HG02678 (cell line): ENCODE measurements at regions not wholly inside any gene's neighbourhood (a gene's known extent, or its start where the extent isn't known, plus 50 kb on each side); places are given as distances from the start of the nearest gene placed in this dataset.
"Not testable (repeated sequence)": the region's sequence is repeated elsewhere in the genome, so short reads cannot be mapped to it uniquely, and the experiment has no call there.

Experiments used
- ATAC-seq: cut with Tn5 transposase; IDR thresholded peaks from one replicate; pipeline ENCODE4 v1.9.1; 2021; ENCODE audit warnings: mild to moderate bottlenecking, moderate library complexity; ENCODE audit not compliant: unreplicated experiment

DNA sequence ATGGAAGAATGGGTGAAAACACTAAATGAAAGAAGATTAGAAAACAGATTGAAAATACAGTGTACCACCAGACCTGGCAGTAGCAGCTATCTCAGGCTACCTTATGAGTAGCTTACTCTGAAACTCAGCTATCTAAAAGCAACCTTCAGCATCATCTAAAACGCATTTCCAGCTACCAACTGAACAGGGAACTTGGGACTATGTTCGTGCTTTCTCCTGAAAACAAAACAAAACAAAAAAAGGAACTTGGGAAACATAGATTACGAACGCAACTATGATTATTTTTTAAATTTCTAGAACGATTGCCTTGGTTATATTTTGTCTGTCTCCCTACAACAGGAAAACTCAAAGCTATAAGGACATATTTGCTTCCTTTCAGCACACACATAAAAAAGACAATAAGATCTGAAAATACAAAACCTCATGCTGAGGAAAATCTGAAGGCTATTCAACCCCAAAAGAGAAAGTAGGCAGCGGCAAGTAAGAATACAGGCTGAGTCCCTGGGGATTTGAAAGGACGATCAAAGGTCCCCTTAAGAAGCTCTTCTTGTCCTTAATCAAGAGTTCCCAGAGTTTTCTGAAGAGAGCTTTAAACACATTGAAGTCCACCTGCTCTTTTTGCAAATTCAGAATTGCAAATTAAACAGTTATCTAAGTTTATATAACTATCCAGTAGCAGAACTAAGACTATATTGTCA is 53.4 kb downstream of the OR2K2 start:
- no peak for ATAC-seq

DNA sequence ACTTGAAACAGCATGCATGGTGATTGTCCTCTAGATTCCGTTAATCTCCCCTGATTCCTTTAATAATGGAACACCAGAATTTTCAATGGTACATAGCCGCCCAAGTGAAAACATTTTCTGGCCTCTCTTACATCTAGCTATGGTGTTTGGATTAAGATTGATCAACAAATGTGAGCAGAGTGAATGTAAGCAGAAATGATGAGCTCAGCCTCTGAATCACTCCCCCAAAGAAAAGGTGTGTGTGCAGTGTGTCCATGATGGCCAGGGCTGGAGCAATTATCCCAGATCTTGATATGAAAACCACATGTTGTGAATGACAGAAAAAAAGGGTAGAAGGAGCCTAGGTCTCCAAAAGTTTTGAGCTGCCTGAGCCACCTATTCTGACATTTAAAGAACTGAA is 55.3 kb downstream of the OR2K2 start:
- ATAC-seq = no peak

DNA sequence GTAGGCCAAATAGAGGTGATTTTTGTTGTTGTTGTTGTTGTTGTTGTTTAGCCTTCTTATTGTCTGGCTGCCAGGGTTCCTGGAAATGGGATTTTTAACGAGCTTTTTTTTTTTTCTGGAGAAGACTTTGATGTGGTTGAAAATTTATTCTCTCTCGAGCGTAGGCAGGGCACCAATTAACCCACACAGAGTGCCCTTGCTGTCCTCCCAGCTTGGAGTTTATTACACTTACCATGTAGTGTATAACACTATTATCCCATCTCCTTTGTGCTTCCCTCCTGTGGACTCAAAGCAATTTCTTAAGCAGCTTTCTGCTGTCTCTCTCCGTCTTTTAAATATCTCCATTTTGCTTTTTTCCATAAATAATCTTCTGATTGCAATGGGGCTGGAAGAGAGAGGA is 57.4 kb downstream of the OR2K2 start:
- ATAC-seq = no peak

DNA sequence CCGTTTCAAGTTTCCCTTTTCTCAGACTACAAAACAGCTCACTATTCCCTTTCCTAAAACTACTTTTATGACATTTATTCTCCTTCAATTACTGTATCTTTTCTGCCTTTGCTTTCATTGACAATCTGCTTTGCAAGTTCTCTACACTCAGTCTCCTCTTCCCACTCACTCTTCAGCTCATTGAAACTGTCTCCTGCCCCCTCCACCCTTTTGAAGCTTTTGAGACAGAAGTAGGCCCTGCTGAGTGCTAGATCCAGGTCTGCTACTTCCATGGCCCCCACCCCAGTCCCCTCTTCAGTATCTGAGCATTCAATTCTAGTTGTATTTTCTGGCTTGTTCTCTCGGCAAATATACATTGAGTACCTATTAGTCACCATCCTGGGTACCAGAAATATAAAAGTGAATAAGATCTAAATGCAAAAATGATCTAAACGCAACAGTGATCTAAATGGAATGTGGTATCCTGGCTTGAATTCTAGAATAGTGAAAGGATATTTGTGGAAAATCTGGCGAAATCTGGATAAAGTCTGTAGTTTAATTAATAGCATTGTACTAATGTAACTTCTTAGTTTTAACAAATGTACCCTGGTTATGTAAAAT is 58.4 kb downstream of the OR2K2 start:
- no peak for ATAC-seq

DNA sequence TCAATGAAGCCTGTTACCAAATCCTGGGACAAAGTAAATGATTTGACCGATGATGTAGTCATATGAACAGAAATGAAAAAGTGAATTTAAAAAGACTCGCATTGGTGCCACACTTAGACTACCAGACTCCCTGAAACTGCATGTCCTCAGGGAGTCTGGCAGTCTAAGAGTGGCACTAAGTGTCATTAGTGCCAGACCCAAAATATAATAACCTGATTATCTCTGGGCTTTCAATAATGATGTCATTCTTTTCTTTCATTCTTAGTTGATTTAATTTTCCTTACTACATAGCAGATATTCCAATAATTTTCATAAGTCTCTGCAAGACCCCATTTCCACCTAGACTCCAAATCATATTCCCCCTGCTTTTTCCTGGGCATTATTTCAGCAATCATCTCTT is 59.0 kb downstream of the OR2K2 start:
- no peak for ATAC-seq

DNA sequence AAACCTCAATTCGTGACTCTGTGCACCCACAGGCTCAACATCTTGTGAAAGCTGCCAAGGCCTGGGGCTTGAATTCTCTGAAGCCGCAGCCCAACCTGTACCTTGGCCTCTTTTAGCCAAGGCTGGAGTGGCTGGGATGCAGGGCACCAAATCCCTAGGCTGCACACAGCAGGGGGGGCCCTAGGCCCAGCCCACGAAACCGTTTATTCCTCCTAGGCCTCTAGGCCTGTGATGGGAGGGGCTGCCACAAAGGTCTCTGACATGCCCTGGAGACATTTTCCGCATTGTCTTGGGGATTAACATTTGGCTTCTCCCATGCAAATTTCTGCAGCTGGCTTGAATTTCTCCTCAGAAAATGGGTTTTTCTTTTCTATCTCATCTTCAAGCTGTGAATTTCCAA is 64.0 kb downstream of the OR2K2 start:
- not testable (repeated sequence) for ATAC-seq

DNA sequence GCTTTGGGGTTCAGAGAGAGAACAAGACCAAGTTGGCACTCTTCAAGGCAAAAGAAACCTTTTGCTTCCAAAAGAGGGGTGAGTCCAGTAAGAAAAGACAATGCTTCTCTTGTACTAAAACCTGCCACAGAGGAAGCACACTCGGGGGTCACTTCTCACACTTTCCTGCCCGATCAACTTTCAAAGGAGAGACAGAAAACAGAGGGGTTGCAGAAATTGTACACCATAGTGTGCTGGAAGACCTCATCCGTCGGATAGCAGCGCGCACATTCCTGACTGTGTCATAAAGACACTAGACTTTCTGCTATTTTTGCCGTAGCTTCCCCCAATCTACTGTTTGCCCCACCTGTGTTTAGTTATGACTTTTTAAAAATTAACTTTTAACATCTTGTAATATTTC is 66.9 kb downstream of the OR2K2 start:
- no peak for ATAC-seq

DNA sequence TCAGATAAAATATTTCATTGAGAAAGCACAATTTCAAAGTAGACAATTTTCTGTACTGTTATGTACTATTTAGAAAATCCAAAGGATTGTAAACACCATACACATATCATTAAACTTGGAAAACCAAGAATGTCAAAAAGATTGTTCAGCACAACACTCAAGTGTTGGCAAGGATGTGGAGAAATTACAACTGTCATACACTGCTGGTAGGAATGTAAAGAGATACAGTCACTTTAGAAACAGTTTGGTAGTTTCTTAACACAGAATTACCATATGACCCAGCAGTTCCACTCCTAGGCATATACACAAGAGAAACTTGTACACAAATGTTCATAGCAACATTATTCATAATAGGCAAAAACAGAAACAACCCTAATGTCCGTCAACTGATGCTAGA is 71.2 kb downstream of the OR2K2 start:
- no peak for ATAC-seq

DNA sequence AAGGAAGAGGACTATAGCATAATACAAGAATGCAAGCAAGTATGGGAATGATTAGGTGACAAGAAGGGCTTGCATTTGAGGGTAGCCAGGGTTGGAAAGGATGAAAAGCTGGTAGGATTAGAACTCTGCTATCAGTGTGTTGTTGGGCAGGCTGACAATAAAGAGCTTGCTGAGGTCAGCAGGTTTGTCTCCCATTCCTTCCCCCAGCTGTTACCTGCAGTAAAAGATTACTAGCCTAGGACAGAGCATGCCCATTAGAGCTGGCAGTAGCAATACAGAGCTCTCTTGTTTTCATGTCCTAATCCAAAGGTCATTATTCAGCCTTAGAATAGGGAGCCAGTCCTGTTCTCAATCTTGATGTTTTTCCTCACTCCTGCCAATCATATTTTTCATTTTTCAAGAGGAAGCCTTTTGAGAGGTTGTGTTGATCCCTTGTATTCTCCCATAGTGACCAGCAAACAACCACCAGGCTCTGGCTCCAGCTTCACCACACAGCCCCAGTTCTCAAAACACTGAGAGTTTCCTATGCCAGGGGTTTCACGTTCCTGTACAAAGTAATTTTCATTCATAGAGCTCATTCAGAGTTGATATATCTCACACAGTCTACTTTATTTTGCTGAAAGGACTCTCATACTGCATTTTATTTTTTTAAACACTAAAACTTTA is 71.7 kb downstream of the OR2K2 start:
- no peak for ATAC-seq

DNA sequence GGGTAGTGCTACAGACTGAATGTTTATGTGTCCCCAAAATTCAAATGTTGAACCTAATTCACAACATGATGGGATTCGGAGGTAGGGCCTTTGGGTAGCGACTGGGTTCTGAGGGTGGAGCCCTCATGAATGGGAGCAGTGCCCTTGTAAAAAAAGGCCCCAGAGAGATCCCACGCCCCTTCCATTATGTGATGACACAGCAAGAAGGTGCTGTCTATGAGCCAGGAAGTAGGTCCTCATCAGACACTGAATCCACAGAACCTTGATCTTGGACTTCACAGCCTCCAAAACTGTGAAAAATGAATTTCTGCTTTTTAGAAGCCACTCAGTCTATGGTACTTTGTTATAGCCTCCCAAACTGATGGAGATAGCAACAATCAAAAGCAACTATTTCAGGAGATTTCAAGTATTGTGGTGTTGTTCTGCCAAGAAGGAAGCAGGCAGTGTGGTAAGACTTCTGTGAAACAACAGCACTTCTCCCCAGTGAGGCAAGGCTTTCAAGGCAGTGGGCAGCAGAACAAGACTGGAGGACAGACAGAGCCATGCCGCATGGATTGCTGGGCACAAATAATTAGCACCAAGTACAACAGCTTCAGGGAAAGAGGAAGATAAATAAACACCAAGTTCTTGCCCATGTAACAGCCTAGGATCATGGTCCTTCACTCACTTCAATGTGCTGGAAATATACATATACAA is 76.1 kb downstream of the OR2K2 start:
- no peak for ATAC-seq

DNA sequence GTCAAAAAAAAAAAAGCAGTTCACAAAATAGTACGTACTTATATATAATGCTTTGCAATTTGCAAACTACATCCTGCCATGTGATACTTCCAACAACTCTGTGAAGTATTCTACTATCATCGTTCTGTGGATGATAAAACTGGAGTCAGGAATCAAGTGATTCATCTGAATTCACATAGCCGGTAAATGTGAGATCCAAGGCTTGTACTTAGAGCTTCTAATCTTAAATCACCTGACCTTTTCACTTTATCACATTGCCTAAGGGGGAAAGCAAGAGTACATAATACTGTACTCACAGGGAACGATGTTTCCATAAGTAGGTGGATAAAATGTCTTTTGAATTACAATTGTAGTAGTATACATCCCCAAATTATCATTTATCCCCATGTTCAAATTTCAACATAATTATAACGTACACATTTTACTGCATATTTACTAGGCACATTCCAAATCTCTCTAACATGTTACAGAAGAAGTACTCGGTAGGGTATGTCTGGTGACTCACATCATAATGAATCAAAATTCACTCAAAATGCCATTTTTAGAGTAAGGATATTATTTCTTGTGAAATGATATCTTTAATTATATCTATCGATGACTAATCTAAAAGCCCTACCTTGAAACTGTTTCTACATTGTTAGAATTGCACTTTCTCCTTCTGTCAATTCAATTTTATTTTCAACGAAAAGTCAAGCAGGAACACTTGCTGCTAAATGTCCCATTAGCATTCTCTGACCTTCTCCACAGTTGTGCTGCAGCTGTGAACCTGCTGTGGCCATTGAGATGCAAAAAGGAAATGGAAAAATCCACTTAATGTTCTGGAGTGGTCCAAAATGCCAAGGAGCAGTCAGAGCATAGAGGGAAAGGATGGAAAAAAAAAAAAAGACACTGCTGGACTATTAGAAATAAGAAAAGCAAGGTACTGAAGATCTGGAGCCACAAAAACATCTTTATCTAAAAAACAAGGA is 78.9 kb downstream of the OR2K2 start:
- no peak for ATAC-seq

DNA sequence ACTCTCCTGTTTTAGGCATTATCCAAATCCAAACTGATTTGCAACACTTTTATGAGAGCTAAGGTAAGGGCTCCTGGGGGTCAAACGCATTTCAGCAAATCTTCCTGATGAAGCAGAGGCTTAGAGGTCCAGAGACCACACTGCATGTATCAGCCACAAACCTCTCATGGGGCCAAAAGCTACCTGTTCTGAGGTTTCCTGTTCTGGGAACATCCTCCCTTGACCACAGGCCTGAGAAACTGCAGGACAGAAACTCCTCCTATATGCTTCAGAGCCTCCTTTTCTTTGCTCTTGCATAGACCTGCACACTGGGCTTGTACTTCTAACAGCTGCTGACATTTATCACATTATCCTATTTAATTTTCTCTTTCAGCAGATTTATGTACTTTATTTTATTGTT is 92.6 kb downstream of the OR2K2 start:
- no peak for ATAC-seq

DNA sequence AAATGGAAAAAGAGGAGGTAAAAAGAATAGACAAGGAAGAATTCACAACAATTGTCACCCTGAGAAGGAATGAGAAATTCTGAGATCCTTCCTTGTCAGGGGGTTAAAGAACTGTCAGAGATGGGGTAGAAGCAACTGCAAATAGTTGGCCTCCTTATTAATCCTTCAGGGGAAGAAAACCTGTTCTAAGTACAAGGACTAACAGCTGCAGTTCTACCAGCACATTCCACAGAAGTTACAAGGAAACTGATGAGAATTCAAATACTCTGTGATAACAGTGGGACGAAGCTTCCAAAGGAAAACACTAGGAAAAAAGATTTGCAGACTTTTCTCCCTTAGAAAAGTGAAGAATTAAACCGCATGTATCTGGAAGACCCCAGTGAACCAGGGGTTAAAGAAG is 93.7 kb downstream of the OR2K2 start:
- ATAC-seq = no peak

DNA sequence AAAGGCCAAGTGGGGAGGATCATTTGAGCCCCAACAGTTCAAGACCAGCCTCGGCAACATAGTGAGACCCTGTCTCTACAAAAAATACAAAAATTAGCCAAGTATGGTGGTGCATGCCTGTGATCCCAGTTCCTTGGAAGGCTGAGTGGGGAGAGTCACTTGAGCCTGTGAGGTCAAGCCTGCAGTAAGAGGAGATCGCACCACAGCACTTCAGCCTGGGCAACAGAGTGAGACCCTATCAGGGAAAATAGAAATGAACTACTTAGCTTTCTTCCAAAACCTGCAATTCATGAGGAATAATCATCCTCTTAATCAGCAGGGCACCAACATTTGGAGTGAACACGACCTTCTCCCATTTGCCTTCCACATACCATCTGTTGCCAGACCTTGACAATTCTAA is 96.1 kb downstream of the OR2K2 start:
- ATAC-seq = no peak

DNA sequence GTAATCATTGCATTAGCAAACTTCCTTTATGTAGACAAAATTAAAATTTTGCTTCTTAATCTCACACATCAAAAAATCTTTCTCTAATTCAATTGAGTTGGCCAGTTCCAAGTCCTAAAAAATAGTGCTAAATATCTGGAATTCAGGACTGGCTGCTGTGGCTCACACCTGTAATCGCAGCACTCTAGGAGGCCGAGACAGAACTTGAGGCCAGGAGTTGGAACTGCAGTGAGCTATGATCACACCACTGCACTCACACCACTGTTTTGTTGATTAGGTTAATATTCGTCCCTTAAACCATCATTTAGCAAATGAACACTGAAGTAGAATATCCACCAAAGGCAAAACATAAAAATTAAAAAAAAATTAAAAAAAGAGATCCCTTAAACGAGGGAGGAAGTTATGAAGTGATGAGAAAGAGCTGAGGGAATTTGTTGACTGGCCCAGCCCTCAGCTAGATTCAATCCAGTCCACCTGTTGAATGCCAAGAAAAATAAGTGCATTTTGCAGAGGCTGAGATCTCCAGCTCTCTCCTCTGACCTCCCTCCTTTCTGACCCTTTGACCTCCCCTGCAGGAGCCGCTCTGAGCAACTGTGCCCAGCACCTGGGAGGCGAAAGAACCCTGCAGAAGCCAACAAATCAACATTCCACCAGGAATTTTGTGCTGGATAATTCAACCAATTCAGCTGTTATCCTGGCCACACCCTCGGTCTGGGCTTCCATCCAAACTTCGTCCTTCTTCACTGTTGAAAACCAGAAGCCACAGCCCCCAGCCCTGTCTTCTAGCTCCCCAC is 96.8 kb downstream of the OR2K2 start:
- no peak for ATAC-seq

DNA sequence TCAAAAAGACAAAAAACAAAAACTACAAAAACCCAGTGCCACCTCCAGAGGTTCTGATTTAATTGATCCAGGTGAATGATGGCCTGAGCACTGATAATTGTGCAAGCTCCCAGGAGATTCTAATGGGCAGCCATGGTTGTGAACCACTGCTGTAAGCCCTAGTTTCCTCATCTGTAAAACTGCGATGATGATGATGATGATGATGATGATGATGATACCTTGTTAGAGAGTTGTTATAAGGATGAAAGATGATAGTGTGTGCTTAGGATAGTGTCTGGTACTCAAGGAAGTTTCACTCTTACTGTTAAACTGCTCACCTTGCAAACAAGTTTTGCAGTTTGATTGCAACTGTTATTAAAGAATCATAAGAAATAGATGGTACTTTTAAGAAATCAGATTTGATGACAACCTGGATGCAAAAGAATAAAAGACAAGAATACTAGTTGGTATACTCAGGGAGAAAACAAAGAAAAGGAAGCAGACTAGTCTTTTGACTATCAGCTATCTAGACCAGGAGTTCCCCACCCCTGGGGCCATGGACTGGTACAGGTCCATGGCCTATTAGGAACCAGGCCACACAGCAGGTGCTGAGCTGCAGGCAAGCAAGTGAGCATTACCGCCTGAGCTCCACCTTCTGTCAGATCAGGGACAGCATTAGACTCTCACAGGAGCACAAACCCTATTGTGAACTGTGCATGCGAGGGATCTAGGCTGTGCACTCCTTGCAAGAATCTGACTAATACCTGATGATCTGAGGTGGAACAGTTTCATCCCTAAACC is 98.0 kb downstream of the OR2K2 start:
- ATAC-seq = no peak

DNA sequence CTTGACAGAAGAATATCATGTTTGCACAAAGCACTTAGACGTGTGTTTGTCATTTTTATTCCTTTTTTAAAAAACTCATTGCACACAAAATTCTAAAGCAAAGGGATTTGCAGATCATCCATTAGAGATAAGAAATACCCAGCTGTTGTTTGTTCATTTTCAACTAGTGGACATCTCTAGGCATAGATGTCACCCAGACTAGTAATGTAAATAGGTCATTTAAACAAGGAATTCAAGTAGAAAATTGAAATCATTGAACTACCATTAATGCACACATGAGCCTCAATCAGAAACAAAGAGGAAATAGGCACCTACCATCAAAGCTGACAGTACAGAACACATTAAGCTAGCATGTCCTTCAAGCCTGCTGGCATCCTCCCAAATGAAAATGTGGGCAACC is 107.3 kb downstream of the OR2K2 start:
- no peak for ATAC-seq

DNA sequence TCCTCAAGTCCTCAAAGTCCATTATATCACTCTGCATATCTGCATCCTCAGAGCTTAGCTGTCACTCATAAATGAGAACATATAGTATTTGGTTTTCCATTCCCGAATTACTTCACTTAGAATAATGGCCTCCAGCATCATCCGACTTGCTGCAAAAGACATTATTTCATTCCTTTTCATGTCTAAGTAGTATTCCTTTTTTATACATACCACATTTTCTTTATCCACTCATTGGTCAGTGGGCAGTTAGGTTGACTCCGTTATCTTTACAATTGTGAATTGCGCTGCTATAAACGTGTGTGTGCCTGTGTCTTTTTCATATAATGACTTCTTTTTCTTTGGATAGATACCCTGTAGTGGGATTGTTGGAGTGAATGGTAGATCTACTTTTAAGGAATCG is 117.2 kb downstream of the OR2K2 start:
- ATAC-seq = no peak

DNA sequence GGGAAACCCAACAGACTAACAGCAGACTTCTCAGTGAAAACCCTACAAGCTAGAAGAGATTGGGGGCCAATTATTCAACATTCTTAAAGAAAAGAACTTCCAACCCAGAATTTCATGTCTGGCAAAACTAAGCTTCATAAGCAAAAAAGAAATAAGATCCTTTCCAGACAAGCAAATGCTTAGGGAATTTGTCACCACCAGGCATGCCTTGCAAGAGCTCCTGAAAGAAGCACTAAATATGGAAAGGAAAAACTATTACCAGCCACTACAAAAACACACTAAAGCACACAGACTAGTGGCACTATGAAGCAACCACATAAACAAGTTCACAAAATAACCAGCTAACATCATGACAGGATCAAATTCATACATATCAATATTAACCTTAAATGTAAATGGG is 131.1 kb downstream of the OR2K2 start:
- ATAC-seq = no peak
